ENCODE measurements at regions not wholly inside any gene's neighbourhood (a gene's known extent, or its start where the extent isn't known, plus 50 kb on each side); places are given as distances from the start of the nearest gene placed in this dataset.

- H3K27me3 Mint-ChIP-seq (ENCODE audit: low read depth in 2 of 2) = peaks cover 0 to 3% of the 10 kb centered on the region in 2 donors
- Histone ChIP-seq H3K27me3 (ENCODE audit: control insufficient read depth, insufficient read depth, low read length) (no peaks in the 10 kb centered on the region), H3K4me1 (ENCODE audit: control insufficient read depth, insufficient read depth, low read length) (peaks cover 12% of the 10 kb centered on the region), H3K4me3 (ENCODE audit: low read length) (no peak overlapping the region), H3K9me3 (ENCODE audit: control insufficient read depth, insufficient read depth, low read length) (peaks cover 2% of the 10 kb centered on the region), H3K27ac (ENCODE audit: low read length) (no peak overlapping the region), H3K36me3 (ENCODE audit: control insufficient read depth, insufficient read depth, low read length) (no peaks in the 10 kb centered on the region)
- peaks cover 0 to 4% of the 10 kb centered on the region in 2 donors for H3K9me3 Mint-ChIP-seq
- intact Hi-C loops (cut with micrococcal nuclease) = no loop called here
- H3K27ac Mint-ChIP-seq = no peak overlapping the region
- WGBS (ENCODE audit: insufficient coverage) = 65% methylated on average over 1 of the region's 1 CpG
- TF ChIP-seq CTCF (IDR thresholded peaks at IDR 0.05) = no peak
- ATAC-seq = no peak
- no peak overlapping the region for H3K4me3 Mint-ChIP-seq
- H3K4me1 Mint-ChIP-seq = peaks cover 24 to 33% of the 10 kb centered on the region in 2 donors
- DNase-seq = no peak
- no peaks in the 10 kb centered on the region for H3K36me3 Mint-ChIP-seq
Observed at GRCh38 chr20:6664574-6664973, 102.9 kb upstream of the BMP2 start.

GRCh38 chr20:6663751-6664388 is 103.6 kb upstream of the BMP2 start:
- WGBS (ENCODE audit: insufficient coverage) = 58% methylated on average over 6 of the region's 6 CpGs
- peaks cover 0 to 4% of the 10 kb centered on the region in 2 donors for H3K9me3 Mint-ChIP-seq
- ATAC-seq (peak; percentile 6 to 42 (median 36)), DNase-seq (no peak)
- Histone ChIP-seq H3K4me1 (ENCODE audit: control insufficient read depth, insufficient read depth, low read length) (peaks cover 12% of the 10 kb centered on the region), H3K27me3 (ENCODE audit: control insufficient read depth, insufficient read depth, low read length) (no peaks in the 10 kb centered on the region), H3K27ac (ENCODE audit: low read length) (no peak overlapping the region), H3K4me3 (ENCODE audit: low read length) (no peak overlapping the region), H3K36me3 (ENCODE audit: control insufficient read depth, insufficient read depth, low read length) (no peaks in the 10 kb centered on the region), H3K9me3 (ENCODE audit: control insufficient read depth, insufficient read depth, low read length) (peaks cover 2% of the 10 kb centered on the region)
- peak overlapping the region; percentile 21 to 25 for H3K27ac Mint-ChIP-seq
- peak overlapping the region; percentile 28 for H3K4me3 Mint-ChIP-seq
- peaks cover 24 to 33% of the 10 kb centered on the region in 2 donors for H3K4me1 Mint-ChIP-seq
- no peaks in the 10 kb centered on the region for H3K36me3 Mint-ChIP-seq
- H3K27me3 Mint-ChIP-seq (ENCODE audit: low read depth in 2 of 2) = peaks cover 0 to 3% of the 10 kb centered on the region in 2 donors
- TF ChIP-seq CTCF (IDR thresholded peaks at IDR 0.05) = no peak
- intact Hi-C loops (cut with micrococcal nuclease) = no loop called here

- H3K36me3 ChIP-seq (ENCODE audit: control insufficient read depth, insufficient read depth, low read length) = no peaks in the 10 kb centered on the region
- ATAC-seq = peak in 2 of 3 donors; percentile 34 to 49
- Mint-ChIP-seq H3K27ac (peak overlapping the region; percentile 21 to 25), H3K27me3 (ENCODE audit: low read depth in 2 of 2) (no peaks in the 10 kb centered on the region), H3K4me1 (peaks cover 24 to 33% of the 10 kb centered on the region in 2 donors), H3K9me3 (no peaks in the 10 kb centered on the region), H3K36me3 (no peaks in the 10 kb centered on the region), H3K4me3 (no peak overlapping the region)
- no peak overlapping the region for H3K4me3 ChIP-seq (ENCODE audit: low read length)
- 78% methylated on average over 1 of the region's 1 CpG for WGBS (ENCODE audit: insufficient coverage)
- H3K4me1 ChIP-seq (ENCODE audit: control insufficient read depth, insufficient read depth, low read length) = peaks cover 12% of the 10 kb centered on the region
- no peak overlapping the region for H3K27ac ChIP-seq (ENCODE audit: low read length)
- H3K27me3 ChIP-seq (ENCODE audit: control insufficient read depth, insufficient read depth, low read length) = no peaks in the 10 kb centered on the region
- peaks cover 2% of the 10 kb centered on the region for H3K9me3 ChIP-seq (ENCODE audit: control insufficient read depth, insufficient read depth, low read length)
- peak in 1 of 2 donors; percentile 2 for DNase-seq
- intact Hi-C loops (cut with micrococcal nuclease) = no loop called here
- no peak for TF ChIP-seq CTCF (IDR thresholded peaks at IDR 0.05)
Observed at GRCh38 chr20:6663104-6663503, 104.4 kb upstream of the BMP2 start.

- intact Hi-C loops (cut with micrococcal nuclease) = no loop called here
- peaks cover 24 to 33% of the 10 kb centered on the region in 2 donors for H3K4me1 Mint-ChIP-seq
- no peak overlapping the region for H3K27ac ChIP-seq (ENCODE audit: low read length)
- no CpG with 5 or more reads among the region's 1 CpG for WGBS (ENCODE audit: insufficient coverage)
- H3K36me3 ChIP-seq (ENCODE audit: control insufficient read depth, insufficient read depth, low read length) = no peaks in the 10 kb centered on the region
- no peaks in the 10 kb centered on the region for H3K27me3 Mint-ChIP-seq (ENCODE audit: low read depth in 2 of 2)
- no peak overlapping the region for H3K4me3 ChIP-seq (ENCODE audit: low read length)
- DNase-seq (no peak), ATAC-seq (no peak)
- peaks cover 0 to 2% of the 10 kb centered on the region in 2 donors for H3K9me3 Mint-ChIP-seq
- H3K4me1 ChIP-seq (ENCODE audit: control insufficient read depth, insufficient read depth, low read length) = peaks cover 12% of the 10 kb centered on the region
- H3K4me3 Mint-ChIP-seq = no peak overlapping the region
- peaks cover 2% of the 10 kb centered on the region for H3K9me3 ChIP-seq (ENCODE audit: control insufficient read depth, insufficient read depth, low read length)
- H3K36me3 Mint-ChIP-seq = no peaks in the 10 kb centered on the region
- TF ChIP-seq CTCF (IDR thresholded peaks at IDR 0.05) = no peak
- H3K27ac Mint-ChIP-seq = no peak overlapping the region
- H3K27me3 ChIP-seq (ENCODE audit: control insufficient read depth, insufficient read depth, low read length) = no peaks in the 10 kb centered on the region
Observed at GRCh38 chr20:6662309-6662708, 105.2 kb upstream of the BMP2 start.

Data from natural killer cell (primary cell).